ENCODE measurements at regions not wholly inside any gene's neighbourhood (a gene's known extent, or its start where the extent isn't known, plus 50 kb on each side); places are given as distances from the start of the nearest gene placed in this dataset.

DNA sequence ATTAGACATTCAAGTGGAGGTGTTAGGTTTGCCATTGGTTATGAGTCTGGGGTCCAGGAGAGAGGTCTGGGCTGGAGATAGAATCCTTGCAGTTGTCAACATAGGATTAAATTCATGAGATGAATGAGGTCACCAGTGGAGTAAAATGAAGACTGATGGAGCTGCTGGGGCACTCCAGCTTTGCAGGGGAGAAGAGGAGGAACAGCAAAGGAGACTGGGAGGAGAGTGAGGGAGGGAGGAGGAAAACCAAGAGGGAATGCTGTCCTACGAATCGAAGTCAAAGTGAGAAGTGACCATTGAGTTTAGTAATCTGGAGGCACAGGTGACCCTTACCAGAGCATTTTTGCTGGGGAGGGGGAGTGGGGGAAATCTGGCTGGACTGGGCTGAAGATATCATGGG, 178.2 kb upstream of the NR3C1 start:
- FAIRE-seq: no peak

DNA sequence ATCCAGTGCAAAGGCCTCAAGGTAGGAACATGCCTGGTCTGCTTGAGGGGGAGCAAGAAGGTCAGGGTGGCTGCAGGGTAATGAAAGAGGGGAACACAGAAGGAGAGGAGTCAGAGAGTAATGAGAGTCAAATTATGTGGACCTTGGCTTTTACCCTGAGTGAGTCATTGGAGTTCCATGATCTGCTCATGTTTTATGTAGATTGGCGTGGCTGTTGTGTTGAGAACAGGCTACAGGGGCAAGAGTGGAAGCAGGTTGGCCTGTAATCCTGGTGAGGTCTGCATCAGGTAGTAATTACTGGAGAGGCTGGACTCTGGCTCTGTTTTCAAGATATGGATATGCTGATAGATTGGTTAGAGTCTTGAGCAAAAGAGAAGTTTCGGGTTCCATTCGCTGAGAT, 177.7 kb upstream of the NR3C1 start:
- FAIRE-seq: no peak

- no peak for FAIRE-seq
Measured at GRCh38 chr5:143576711-143577484, 173.4 kb upstream of the NR3C1 start.

- FAIRE-seq: no peak
Measured at GRCh38 chr5:143575286-143575685, 171.8 kb upstream of the NR3C1 start.

DNA sequence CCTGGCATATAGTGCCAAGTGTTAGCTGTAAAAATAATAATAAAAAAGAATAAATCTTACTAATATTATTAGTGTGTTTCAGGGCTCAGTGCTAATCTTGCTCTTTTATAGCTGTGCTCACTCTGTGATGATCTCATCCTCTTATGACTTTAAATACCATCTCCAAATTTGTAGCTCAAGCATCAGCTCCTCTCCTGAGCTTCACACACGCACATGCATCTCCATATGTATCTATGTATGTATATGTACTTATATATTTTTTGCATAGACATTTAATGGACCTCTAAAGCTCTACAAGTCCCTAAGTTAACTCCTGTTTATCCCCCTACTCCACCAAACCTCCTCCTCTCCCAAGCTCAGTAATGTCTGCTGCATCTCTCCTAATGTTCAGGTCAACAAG, 170.8 kb upstream of the NR3C1 start:
- FAIRE-seq: no peak

DNA sequence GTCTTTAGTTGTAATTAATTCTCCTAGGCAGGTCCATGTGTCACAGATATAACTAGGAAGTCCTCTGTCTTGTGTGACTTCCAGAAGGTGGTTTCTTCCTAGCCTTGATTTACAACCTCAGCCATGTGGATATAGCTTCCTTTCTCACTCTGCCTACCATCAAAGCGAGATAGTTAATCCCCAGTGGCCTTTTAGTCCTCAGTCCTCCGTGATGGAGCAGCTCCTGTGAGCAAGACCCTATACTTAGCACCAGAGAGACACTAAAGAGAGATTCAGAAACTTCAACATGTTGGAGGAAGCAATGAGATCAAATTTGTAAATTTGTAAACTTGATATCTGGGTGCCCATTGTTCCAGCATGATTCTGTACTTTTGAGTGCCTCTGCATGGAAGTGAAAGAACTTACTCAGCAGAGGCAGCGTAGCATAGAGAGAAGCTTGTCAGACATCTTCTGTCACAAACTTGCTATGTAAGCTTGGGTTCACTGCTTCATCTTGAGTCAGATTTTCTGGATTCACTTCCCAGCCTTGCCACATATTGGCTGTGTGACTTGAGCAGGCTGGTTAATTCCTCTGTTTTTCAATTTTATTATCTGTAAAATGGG, 170.2 kb upstream of the NR3C1 start:
- no peak for FAIRE-seq

DNA sequence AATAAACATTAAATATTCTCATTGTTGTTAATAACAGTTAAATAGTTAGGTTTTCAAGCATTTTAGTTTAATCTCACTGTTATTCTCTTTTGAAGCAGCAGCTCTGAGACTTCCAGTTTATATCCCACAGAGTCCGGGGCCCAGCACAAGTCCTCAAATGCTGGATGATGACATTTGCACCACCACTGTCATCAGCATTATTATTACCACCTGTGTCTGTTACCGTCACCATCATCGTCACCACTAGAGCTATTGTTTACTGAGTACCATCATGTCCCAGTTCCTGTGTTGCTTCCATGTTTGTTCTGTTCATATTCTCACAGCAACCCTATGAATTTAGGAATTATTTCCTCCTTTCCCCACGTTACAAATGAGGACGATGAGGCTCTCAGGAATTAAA, 169.2 kb upstream of the NR3C1 start:
- no peak for FAIRE-seq

DNA sequence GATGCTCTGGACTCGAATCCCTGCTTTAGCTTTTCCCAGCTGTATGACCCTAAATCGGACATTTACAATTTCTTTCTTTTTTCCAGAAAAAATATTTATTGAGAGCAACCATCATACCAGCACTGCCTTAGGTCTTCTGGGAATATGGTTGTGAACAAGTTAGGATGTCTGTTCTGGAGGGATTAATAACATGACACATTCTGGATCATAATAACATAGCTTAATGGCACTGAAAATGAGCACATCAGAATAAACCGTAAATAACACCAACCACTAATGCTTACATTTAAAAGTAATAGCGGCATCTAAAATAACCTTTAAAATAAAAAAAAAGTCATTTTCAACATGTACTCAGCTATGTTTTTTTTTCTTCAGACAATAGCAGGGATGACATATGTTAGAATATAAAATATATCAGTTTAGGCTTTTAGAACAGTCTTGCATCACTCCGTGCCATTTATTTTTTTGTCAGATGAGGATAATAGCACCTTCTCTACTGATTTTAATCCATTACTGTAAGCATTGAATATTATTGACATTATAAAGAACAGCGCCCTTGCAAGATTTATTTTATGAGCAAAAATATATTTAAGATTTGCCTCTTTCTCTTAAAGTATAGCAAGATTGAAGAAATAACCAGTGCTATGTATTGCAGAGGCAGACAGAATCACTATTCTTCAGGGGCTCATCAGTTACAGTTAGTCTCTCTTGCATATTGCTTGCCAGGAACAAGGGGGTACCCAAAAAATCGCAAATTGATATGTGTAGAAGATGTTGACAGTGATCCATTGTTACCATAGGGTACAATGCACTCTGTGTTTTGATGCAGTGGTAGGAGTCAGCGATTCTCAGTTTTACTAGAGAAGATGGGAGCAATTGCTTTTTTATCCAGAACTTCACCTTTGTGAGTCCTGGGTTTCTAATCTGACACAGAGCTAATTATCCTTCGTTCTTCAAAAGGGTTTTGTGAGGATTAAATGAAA, 168.4 kb upstream of the NR3C1 start:
- no peak for FAIRE-seq

- FAIRE-seq: no peak
Measured at GRCh38 chr5:143570989-143571388, 167.5 kb upstream of the NR3C1 start.

DNA sequence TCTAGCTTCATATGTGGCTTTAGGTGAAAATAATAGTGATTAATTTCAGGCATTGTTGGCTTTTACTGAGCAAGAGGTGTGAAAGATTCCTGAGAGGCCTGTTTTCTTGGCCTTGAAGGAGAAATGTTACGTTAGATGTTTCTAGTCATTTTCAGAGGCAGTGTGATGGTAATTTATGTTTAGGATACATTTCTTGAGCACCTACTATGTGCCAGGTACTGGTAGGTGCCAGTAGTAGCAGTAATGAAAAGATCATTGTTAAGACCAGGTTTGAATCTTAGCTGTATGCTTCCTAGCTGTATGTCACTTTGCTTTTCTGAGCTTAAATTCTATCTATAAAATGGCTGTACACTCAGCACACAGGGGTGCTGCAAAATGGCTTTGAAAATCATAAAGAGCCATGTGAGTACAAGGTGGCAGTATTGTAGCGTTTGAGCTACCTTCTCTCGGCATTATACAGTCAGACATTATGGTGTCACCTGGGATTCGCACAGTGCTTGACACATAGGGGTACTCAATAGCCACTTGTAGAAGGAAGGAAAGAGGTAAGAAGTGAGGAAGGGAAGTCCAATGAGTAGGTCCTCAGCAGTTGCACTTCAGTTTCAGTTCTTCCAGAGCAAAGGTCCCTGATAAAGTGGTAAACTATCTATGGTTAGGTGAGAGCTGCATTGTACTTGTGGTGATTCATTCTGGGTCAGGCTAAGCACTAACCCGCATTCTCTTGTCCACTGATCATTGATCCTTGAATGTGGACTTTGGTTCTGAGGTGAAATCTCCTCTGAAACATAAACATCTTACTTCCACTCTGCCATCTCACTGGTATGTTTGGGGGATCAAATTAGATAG, 166.5 kb upstream of the NR3C1 start:
- FAIRE-seq: no peak

DNA sequence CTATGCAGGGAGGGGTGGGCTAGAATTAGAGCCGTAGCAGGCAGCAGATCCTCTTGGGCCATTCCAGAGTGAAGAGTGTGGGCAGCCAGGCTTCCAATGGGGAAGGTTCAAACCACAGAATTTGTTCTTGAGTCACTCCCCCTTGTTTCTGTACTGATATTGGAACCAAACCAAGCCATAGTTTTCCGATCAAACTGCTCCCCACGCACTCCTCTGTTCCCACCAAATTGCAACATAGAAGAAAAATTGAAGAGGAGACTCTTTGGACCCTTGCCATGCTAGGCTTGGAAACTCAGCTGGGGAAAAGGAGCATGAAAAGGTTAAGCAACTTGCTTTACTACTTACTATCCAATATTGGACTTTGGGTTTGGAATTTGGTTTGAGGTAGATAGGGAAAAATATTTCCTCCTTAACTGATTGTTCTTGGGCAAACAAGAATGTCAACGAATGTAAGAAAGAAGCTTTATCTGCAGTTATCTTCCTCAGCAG, 165.8 kb upstream of the NR3C1 start:
- no peak for FAIRE-seq

DNA sequence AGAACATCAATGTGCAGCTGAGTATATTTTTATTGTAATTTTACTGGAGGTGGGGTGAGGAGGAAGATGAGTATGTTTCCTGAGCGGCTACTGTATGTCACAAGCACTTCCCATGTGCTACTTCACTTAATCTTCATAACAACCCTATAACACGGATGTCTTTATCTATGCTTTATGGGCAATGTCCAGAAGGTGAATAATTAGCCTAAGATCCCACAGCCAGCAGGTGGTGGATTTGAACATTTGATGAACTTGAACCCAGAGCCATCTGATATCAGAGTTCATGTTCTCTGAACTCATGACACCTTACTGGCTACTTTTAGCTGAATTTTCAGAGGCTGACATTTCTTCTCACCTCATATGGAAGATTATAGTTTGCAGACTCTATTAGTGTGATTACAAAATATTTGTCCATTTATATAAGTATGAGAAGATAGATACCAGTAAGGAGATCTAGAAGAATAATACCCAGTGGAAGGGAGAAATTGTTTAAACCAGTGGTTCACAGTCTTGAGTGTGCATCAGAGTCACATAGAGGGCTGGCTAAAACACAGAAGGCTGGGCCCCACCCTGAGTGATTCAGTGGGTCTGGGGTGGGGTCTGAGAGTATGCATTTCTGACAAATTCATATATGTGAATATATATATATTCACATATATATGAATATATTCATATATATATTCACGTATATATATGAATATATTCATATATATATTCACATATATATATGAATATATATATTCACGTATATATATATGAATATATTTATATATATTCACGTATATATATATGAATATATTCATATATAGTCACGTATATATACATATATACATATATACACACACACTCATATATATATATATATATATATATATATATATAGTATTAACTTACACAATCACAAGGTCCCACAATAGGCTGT, 164.4 kb upstream of the NR3C1 start:
- no peak for FAIRE-seq

DNA sequence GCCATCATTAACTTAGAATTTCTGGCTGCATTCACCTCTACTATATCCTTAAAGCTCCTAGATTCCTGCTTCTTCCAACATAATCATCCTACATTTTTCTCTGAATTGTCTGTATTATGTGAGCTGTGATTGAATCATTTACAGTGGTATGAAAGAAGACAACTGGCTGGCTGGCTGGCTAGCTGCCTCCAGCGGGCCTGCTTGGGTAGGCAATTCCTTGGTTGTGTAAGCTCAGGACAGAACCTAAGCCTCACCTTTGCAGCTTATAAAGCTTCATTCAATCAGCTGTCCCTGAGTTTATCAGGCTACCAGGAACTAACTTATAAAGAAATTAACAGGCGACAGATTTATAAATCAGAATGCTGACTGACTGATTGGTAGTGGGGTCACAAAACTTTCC, 162.7 kb upstream of the NR3C1 start:
- no peak for FAIRE-seq

DNA sequence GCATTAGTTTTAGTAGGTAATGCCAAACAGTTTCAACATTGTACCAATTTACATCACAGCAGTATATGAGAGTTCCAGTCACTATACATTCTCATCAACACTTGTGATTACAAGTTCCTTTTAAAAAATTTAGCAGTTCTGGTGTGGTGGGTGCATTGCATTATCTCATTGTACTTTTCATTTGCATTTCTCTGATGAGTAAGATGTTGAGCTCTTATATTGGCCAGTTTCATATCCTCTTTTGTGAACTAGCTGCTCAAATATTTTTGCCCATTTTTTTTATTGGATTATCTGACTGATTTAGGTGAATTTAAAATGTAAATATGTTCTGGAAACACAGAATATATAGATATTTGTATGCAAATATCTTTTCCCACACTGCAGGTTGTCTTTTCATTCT, 160.9 kb upstream of the NR3C1 start:
- no peak for FAIRE-seq

- no peak for FAIRE-seq
Measured at GRCh38 chr5:143562935-143563334, 159.4 kb upstream of the NR3C1 start.

DNA sequence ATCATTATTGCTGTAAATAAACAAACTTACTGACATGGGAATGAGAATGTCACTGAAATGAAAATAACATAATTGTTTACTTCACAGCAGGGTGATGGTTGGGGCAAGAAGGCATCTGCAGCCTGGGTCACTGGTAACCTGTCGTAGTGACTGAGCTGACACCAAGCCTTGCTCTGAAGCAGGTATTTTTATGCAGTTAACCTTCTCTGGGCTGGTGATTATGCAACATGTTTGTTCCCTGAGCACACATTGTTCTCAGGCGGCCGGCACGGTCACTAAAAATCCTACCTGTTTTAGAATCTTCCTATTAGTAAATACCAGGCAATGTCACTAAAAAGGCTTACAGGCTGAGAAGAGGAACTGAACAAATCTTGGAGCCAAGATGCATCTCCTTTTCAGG, 157.7 kb upstream of the NR3C1 start:
- no peak for FAIRE-seq

- FAIRE-seq: no peak
Measured at GRCh38 chr5:143560378-143560777, 156.9 kb upstream of the NR3C1 start.

- no peak for FAIRE-seq
Measured at GRCh38 chr5:143559586-143560109, 156.2 kb upstream of the NR3C1 start.

DNA sequence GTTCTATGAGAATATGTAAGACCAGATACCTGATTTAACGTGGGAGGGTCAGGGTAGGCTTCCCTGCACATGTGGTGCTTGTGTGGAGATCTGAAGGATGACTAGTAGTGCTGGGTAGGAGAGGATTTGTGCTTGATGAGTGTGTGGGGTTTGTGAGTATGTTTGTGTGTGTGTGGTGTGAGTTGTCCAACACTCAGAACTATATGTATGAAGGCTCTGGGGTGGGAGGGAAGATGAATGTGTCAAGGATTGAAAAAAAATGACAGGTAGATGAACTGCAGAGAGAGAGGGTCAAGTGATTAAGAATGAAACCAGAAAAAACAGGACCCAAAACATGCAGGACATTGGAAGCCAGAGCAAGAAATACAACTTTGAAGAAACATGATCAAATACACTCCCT, 154.6 kb upstream of the NR3C1 start:
- no peak for FAIRE-seq

GRCh38 chr5:143557061-143557818, 153.8 kb upstream of the NR3C1 start:
- no peak for FAIRE-seq
